ENCODE measurements at regions not wholly inside any gene's neighbourhood (a gene's known extent, or its start where the extent isn't known, plus 50 kb on each side); places are given as distances from the start of the nearest gene placed in this dataset.

DNA sequence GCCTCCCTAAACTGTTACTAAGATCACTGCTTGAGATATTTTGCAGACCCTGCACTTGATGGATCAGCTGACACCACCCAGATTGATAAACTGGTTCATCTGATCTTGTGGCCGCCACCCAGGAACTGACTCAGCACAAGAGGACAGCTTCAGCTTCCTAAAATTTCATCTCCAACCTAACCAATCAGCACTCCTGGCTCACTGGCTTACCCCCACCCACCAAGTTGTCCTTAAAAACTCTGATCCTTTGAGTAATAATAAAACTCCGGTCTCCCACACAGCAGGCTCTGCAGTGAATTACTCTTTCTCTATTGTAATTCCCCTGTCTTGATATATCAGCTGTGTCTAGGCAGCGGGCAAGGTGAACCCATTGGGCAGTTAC, 174.8 kb downstream of the UTP18 start:
- Histone ChIP-seq H3K36me3 (ENCODE audit: control insufficient read depth in 1 of 2, insufficient read depth in 2 of 2, low read length in 1 of 2) (no peaks in the 10 kb centered on the region), H3K9me3 (ENCODE audit: control insufficient read depth, low read length) (no peaks in the 10 kb centered on the region), H3K4me1 (ENCODE audit: control insufficient read depth in 1 of 2, insufficient read depth in 2 of 2, low read length in 2 of 2) (peaks cover 0 to 2% of the 10 kb centered on the region in 2 donors), H3K4me3 (ENCODE audit: low read length in 2 of 2) (no peak overlapping the region), H3K27me3 (ENCODE audit: control insufficient read depth in 1 of 2, insufficient read depth in 2 of 2, low read length in 1 of 2) (no peaks in the 10 kb centered on the region), H3K27ac (ENCODE audit: low read depth in 1 of 2, low read length in 2 of 2) (no peak overlapping the region)
- intact Hi-C loops (cut with DNase I): no loop called here
- no peak for ATAC-seq (ENCODE audit: low FRiP score)
- DNase-seq: no peak
- WGBS, 2 donors: 41 to 44% methylated on average over 3 of the region's 3 CpGs

DNA sequence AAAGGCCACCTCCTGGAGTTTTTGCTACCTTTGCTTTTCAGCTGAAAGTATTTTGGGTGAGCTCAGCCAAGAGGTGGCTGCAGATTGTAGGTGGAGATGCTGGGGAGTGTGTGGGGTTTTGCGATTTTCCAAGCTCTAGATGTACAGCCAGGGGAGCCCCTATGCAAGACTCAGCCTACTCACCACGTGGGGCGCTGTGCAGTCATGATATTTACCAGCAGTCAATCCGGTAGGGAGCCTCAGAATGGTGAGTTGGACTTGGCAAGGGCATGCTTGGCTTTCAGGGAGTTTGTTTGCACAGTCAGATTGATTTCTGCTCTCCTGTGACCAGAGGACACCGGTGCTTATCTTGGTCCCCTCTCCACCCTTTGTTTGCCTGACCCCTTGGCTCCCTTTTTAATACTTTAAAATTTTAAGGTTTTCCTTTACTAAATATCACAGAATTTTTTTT, 175.3 kb downstream of the UTP18 start:
- H3K36me3 ChIP-seq (ENCODE audit: control insufficient read depth in 1 of 2, insufficient read depth in 2 of 2, low read length in 1 of 2): no peaks in the 10 kb centered on the region
- H3K27ac ChIP-seq (ENCODE audit: low read depth in 1 of 2, low read length in 2 of 2): no peak overlapping the region
- no peaks in the 10 kb centered on the region for H3K27me3 ChIP-seq (ENCODE audit: control insufficient read depth in 1 of 2, insufficient read depth in 2 of 2, low read length in 1 of 2)
- H3K9me3 ChIP-seq (ENCODE audit: control insufficient read depth, low read length): no peaks in the 10 kb centered on the region
- peaks cover 0 to 2% of the 10 kb centered on the region in 2 donors for H3K4me1 ChIP-seq (ENCODE audit: control insufficient read depth in 1 of 2, insufficient read depth in 2 of 2, low read length in 2 of 2)
- no peak overlapping the region for H3K4me3 ChIP-seq (ENCODE audit: low read length in 2 of 2)
- intact Hi-C loops (cut with DNase I): no loop called here
- 7% methylated on average over 5 of the region's 5 CpGs for WGBS, 2 donors
- DNase-seq (no peak), ATAC-seq (ENCODE audit: low FRiP score) (no peak)

DNA sequence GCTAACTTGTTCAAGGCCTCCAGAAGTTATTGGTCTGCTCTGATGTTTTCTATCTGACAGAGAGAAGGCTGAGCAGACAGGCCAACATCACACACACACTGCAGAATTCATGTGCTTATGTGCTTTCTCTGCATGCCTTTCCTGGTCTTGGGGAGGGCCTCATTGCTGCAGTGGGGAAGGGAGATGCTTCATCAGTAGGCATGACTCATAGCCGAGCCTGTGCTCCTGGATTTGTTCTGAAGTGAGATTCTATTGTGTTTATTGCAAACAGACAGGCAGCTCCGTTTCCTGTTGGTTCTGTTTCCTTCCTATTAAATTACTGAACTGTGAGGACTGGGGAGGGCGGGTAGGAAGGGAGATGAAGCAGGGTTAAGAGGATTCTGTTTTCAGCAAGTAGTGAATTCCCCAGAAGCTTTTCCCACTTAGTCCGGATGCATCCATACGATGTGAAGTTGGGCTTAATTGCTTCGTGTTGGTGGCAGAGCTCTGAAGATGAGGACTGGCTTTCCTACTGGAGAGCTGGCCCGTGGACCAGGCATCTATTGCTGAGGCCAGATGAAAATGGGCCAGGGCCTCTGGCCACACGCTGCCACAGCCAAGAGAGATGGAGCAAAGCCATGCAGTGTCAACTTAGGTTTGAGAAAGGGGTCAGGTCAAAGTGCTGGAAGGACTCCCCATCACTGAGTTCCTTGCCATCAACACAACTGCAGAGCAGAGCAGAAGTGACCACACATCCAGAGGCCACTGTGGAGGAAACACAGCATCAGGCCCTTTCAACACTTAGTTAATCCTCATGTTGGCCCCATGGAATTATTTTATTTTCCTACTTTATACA, 179.3 kb downstream of the UTP18 start:
- DNase-seq (no peak), ATAC-seq (ENCODE audit: low FRiP score) (peak; percentile 58)
- Histone ChIP-seq H3K27me3 (ENCODE audit: control insufficient read depth in 1 of 2, insufficient read depth in 2 of 2, low read length in 1 of 2) (no peaks in the 10 kb centered on the region), H3K9me3 (ENCODE audit: control insufficient read depth, low read length) (no peaks in the 10 kb centered on the region), H3K4me1 (ENCODE audit: control insufficient read depth in 1 of 2, insufficient read depth in 2 of 2, low read length in 2 of 2) (peaks cover 0 to 2% of the 10 kb centered on the region in 2 donors), H3K36me3 (ENCODE audit: control insufficient read depth in 1 of 2, insufficient read depth in 2 of 2, low read length in 1 of 2) (no peaks in the 10 kb centered on the region), H3K27ac (ENCODE audit: low read depth in 1 of 2, low read length in 2 of 2) (no peak overlapping the region), H3K4me3 (ENCODE audit: low read length in 2 of 2) (no peak overlapping the region)
- intact Hi-C loops (cut with DNase I): no loop called here
- WGBS, 2 donors: 35 to 36% methylated on average over 8 of the region's 8 CpGs

DNA sequence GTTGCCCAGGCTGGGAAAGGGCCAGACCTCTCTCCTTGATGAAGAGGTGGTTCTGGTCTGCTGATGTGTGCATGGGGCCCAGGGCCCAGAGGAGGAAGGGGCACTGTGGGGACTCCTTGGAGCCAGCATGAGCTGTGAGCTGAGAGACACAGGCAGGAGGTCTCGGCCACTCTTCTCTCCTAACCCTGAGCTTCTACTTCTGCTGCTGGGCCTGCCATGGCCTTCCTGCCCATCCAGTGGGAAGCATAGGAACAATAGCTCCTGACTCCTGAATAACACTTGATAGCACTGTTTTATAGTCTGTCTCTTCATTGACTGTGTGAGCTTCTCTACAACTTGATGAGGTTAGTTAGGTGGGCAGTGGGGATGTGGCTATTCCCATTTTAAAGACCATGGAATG, 181.1 kb downstream of the UTP18 start:
- no peaks in the 10 kb centered on the region for H3K4me1 ChIP-seq (ENCODE audit: control insufficient read depth in 1 of 2, insufficient read depth in 2 of 2, low read length in 2 of 2)
- ATAC-seq (ENCODE audit: low FRiP score): no peak
- H3K27ac ChIP-seq (ENCODE audit: low read depth in 1 of 2, low read length in 2 of 2): no peak overlapping the region
- 92 to 93% methylated on average over 1 of the region's 1 CpG for WGBS, 2 donors
- no peak for DNase-seq
- H3K27me3 ChIP-seq (ENCODE audit: control insufficient read depth in 1 of 2, insufficient read depth in 2 of 2, low read length in 1 of 2): no peaks in the 10 kb centered on the region
- H3K36me3 ChIP-seq (ENCODE audit: control insufficient read depth in 1 of 2, insufficient read depth in 2 of 2, low read length in 1 of 2): no peaks in the 10 kb centered on the region
- intact Hi-C loops (cut with DNase I): no loop called here
- H3K9me3 ChIP-seq (ENCODE audit: control insufficient read depth, low read length): peaks cover 1% of the 10 kb centered on the region
- H3K4me3 ChIP-seq (ENCODE audit: low read length in 2 of 2): no peak overlapping the region

DNA sequence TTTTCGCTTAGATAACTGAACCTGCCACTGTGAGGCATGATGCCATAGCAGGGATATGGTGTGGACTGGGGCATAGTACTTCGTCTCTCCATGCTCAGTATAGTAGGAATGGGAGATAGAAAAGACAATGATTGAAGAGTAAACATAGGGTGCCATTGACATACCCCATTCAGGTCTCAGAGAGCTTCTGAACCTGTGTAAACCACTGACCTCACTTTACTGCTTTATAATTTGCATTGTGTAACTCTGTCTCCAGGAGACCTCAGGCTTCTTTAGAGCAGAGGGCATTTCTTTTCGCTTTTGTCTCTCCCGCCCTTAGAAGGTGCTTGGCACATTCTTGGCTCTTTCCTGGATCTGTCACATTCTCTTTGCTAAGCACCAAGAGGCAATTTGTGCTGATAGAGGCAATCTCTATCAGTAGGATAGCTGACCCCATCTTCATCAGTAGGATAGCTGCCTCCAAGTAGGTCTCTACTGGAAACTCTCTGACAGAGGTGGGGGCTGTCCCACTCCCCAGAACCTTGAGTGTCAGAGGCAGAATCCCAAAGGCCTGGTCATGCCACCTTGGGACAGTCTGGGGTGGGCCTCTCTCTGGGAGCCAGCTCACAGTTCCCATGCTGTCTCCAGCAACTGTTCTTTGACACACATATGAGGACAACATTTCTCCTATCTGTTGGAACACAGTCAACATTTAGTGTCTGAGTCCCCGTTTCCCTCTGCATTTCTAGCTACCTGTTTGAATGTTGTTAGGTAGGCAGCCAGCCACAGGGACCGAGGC, 181.9 kb downstream of the UTP18 start:
- H3K9me3 ChIP-seq (ENCODE audit: control insufficient read depth, low read length): peaks cover 1% of the 10 kb centered on the region

DNA sequence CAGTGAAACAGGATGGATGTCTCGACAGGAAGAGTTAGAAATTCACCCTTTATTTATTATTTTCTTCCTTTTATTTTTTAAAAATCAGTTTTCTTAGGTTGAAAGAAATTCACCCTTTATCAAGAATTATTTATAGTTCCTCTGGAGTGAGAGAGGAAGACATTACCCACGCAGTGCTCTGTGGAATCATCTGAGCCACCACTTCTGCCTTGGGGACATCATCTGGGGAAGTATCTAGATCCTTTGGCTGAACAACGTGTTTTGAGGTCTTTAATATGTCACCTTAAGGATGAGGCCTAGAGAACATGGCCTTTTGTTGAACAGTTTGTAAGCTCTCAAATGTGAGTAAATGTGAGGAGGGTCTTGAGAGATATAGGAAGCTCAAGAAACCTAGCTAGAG, 183.3 kb downstream of the UTP18 start:
- WGBS, 2 donors: 79% methylated on average over 3 of the region's 3 CpGs
- H3K4me1 ChIP-seq (ENCODE audit: control insufficient read depth in 1 of 2, insufficient read depth in 2 of 2, low read length in 2 of 2): no peaks in the 10 kb centered on the region
- H3K9me3 ChIP-seq (ENCODE audit: control insufficient read depth, low read length): peaks cover 1% of the 10 kb centered on the region
- no peak overlapping the region for H3K4me3 ChIP-seq (ENCODE audit: low read length in 2 of 2)
- intact Hi-C loops (cut with DNase I): no loop called here
- H3K36me3 ChIP-seq (ENCODE audit: control insufficient read depth in 1 of 2, insufficient read depth in 2 of 2, low read length in 1 of 2): no peaks in the 10 kb centered on the region
- ATAC-seq (ENCODE audit: low FRiP score): no peak
- no peak for DNase-seq
- no peak overlapping the region for H3K27ac ChIP-seq (ENCODE audit: low read depth in 1 of 2, low read length in 2 of 2)
- no peaks in the 10 kb centered on the region for H3K27me3 ChIP-seq (ENCODE audit: control insufficient read depth in 1 of 2, insufficient read depth in 2 of 2, low read length in 1 of 2)

More for the DNA sequence above, 181.9 kb downstream of the UTP18 start:
- no peaks in the 10 kb centered on the region for H3K27me3 ChIP-seq (ENCODE audit: control insufficient read depth in 1 of 2, insufficient read depth in 2 of 2, low read length in 1 of 2)
- WGBS, 2 donors: 79 to 83% methylated on average over 6 of the region's 6 CpGs
- intact Hi-C loops (cut with DNase I): no loop called here
- no peaks in the 10 kb centered on the region for H3K4me1 ChIP-seq (ENCODE audit: control insufficient read depth in 1 of 2, insufficient read depth in 2 of 2, low read length in 2 of 2)
- H3K27ac ChIP-seq (ENCODE audit: low read depth in 1 of 2, low read length in 2 of 2): no peak overlapping the region
- no peak for DNase-seq
- no peaks in the 10 kb centered on the region for H3K36me3 ChIP-seq (ENCODE audit: control insufficient read depth in 1 of 2, insufficient read depth in 2 of 2, low read length in 1 of 2)
- no peak for ATAC-seq (ENCODE audit: low FRiP score)
- no peak overlapping the region for H3K4me3 ChIP-seq (ENCODE audit: low read length in 2 of 2)

DNA sequence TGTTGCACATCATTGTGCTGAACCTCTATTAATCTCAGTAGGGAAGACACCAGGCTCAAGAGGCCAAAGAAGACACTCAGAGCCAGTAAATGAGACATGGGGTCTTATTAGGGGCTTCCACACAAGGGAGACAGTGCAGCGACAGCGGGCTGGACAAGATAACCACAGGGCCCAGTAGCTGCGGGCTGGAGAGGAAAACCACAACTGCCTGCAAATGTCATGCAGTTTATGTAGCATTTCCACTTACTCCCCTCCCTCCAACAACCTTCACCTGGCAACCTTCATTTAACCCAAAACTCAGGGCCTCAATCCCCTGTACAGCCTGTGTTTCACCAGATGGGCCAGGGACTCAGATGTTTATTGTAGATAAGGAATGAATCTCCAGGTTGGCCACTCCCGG, 185.6 kb downstream of the UTP18 start:
- intact Hi-C loops (cut with DNase I): no loop called here
- Histone ChIP-seq H3K9me3 (ENCODE audit: control insufficient read depth, low read length) (peaks cover 1% of the 10 kb centered on the region), H3K27ac (ENCODE audit: low read depth in 1 of 2, low read length in 2 of 2) (no peak overlapping the region), H3K4me1 (ENCODE audit: control insufficient read depth in 1 of 2, insufficient read depth in 2 of 2, low read length in 2 of 2) (no peaks in the 10 kb centered on the region), H3K36me3 (ENCODE audit: control insufficient read depth in 1 of 2, insufficient read depth in 2 of 2, low read length in 1 of 2) (no peaks in the 10 kb centered on the region), H3K27me3 (ENCODE audit: control insufficient read depth in 1 of 2, insufficient read depth in 2 of 2, low read length in 1 of 2) (no peaks in the 10 kb centered on the region), H3K4me3 (ENCODE audit: low read length in 2 of 2) (no peak overlapping the region)
- no peak for ATAC-seq (ENCODE audit: low FRiP score)
- DNase-seq: no peak
- 71 to 85% methylated on average over 4 of the region's 4 CpGs for WGBS, 2 donors

DNA sequence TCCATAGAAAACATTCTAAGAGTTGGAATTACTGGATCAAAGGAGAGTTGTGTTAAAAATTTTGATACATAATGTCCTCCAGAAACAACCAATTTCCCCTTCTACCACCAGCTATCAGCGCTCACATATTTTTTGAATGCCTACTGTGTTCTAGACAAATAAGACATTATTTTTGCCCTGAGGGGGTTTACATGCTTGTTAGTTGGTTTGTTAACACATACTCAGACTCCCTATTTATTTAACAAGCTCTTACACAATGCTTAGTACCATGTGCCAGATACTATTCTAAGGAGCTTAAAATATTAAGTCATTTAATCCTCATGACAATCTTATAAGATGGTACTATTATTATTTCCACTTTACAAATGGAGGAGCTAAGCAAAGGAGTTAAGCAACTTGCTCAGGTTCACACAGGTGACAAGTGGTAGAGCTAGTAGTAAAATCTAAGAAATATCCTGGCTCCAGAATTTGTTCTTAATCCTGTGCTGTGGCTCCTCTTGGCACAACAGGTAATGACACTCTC, 194.2 kb downstream of the UTP18 start:
- Histone ChIP-seq H3K4me1 (ENCODE audit: control insufficient read depth in 1 of 2, insufficient read depth in 2 of 2, low read length in 2 of 2) (no peaks in the 10 kb centered on the region), H3K9me3 (ENCODE audit: control insufficient read depth, low read length) (no peaks in the 10 kb centered on the region), H3K36me3 (ENCODE audit: control insufficient read depth in 1 of 2, insufficient read depth in 2 of 2, low read length in 1 of 2) (no peaks in the 10 kb centered on the region), H3K4me3 (ENCODE audit: low read length in 2 of 2) (no peak overlapping the region), H3K27ac (ENCODE audit: low read depth in 1 of 2, low read length in 2 of 2) (no peak overlapping the region), H3K27me3 (ENCODE audit: control insufficient read depth in 1 of 2, insufficient read depth in 2 of 2, low read length in 1 of 2) (no peaks in the 10 kb centered on the region)
- DNase-seq (no peak), ATAC-seq (ENCODE audit: low FRiP score) (no peak)
- WGBS, 2 donors: 83 to 92% methylated on average over 1 of the region's 1 CpG
- intact Hi-C loops (cut with DNase I): no loop called here

Measured in aorta (tissue), 5 donors.